ENCODE measurements at regions not wholly inside any gene's neighbourhood (a gene's known extent, or its start where the extent isn't known, plus 50 kb on each side); places are given as distances from the start of the nearest gene placed in this dataset.

- dilution Hi-C loops (cut with HindIII; ENCODE audit: low sequenced_read_pairs, unreplicated experiment) (no loop called here), intact Hi-C loops (cut with micrococcal nuclease) (no loop called here), in situ Hi-C loops (cut with MboI; ENCODE audit: low sequenced_read_pairs) (no loop called here)
- Histone ChIP-seq H4K91ac (ENCODE audit: insufficient read depth, low read depth, low read length) (no peak overlapping the region), H3K14ac (replicated peaks; ENCODE audit: low read depth, low read length) (no peak overlapping the region), H3K36me3 (ENCODE audit: control insufficient read depth, insufficient read depth, low read length) (no peaks in the 10 kb centered on the region), H3K9me3 (ENCODE audit: control insufficient read depth, insufficient read depth, low read length) (no peaks in the 10 kb centered on the region), H3K4me1 (ENCODE audit: control insufficient read depth, insufficient read depth, low read length) (no peaks in the 10 kb centered on the region), H3K27me3 (ENCODE audit: control insufficient read depth, insufficient read depth, low read length) (no peaks in the 10 kb centered on the region), H3K79me1 (ENCODE audit: low read depth in 1 of 2, low read length in 2 of 2) (no peaks in the 10 kb centered on the region), H3K18ac (ENCODE audit: low read depth, low read length) (no peak overlapping the region), H3K27ac (ENCODE audit: insufficient read depth, low read length) (no peak overlapping the region), H3K56ac (ENCODE audit: extremely low read depth, insufficient read depth, low read length) (no peak overlapping the region), H3K4ac (ENCODE audit: low read depth, low read length) (no peak overlapping the region), H2AK5ac (ENCODE audit: low read depth, low read length) (no peak overlapping the region), H2AK9ac (replicated peaks; ENCODE audit: low read depth, low read length, poor library complexity) (no peak overlapping the region), H4K8ac (ENCODE audit: low read depth in 2 of 2, low read length in 2 of 2) (no peak overlapping the region), H3K23ac (ENCODE audit: low read depth, low read length) (no peak overlapping the region), H2AFZ (replicated peaks; ENCODE audit: low read length, poor library complexity) (no peak overlapping the region), H4K20me1 (ENCODE audit: insufficient read depth, low read length) (no peaks in the 10 kb centered on the region), H2BK120ac (ENCODE audit: low read depth, low read length) (no peak overlapping the region), H4K5ac (ENCODE audit: low read depth, low read length) (no peak overlapping the region), H2BK5ac (ENCODE audit: low read depth, low read length, poor library complexity, severe bottlenecking) (no peak overlapping the region), H3K9me1 (ENCODE audit: insufficient read depth, low read length) (no peaks in the 10 kb centered on the region), H2BK20ac (ENCODE audit: low read depth, low read length) (no peak overlapping the region), H3K9ac (ENCODE audit: low read depth, low read length) (no peak overlapping the region), H3K4me3 (ENCODE audit: insufficient read depth, low read depth, low read length) (no peak overlapping the region), H2BK15ac (ENCODE audit: low read depth, low read length) (no peak overlapping the region), H3K4me2 (ENCODE audit: low read depth, low read length) (no peak overlapping the region)
- DNase-seq (no peak), ATAC-seq (ENCODE audit: low read depth) (no peak)
- CTCF ChIA-PET, result no interaction called here
- TF ChIP-seq MAFK (IDR thresholded peaks at IDR 0.05; ENCODE audit: low read depth, low read length) (peak; percentile 95), MAZ (IDR thresholded peaks at IDR 0.05; ENCODE audit: borderline replicate concordance, low read depth, low read length) (no peak)
- BruUV-seq (replicated peaks), result no TSS peak
- POLR2A ChIA-PET (ENCODE audit: unreplicated experiment), result no interaction called here
- 100% methylated on average over 1 of the region's 2 CpGs; no CpG with 5 or more reads in 1 of the 2 experiments for WGBS, 2 experiments (ENCODE audit: extremely low coverage in 2 of 2, insufficient read length in 1 of 2)
Measured at GRCh38 chr14:85788470-85789233, 258.7 kb downstream of the FLRT2 start.

Measured in IMR-90 (cell line).